Pancreas (tissue), 10 donors: ENCODE measurements at regions not wholly inside any gene's neighbourhood (a gene's known extent, or its start where the extent isn't known, plus 50 kb on each side); places are given as distances from the start of the nearest gene placed in this dataset.

Experiments
- ATAC-seq, 4 donors: fragments of 200-7000 bp; cut with Tn5 transposase; one replicate each; pipeline versions ENCODE4 v1.8.0 to v1.9.1; 2020; ENCODE audit warnings: mild to moderate bottlenecking in 4 of 4, moderate library complexity in 4 of 4
- DNase-seq, 6 donors: peaks; one replicate each; pipeline ENCODE4 v3.0.0-alpha.2; 2020
- FAIRE-seq: peaks from 2 replicates; lab custom pipeline; 2012; peaks lifted over from hg19 to GRCh38; lab: Jason Lieb, UNC
- H3K27ac ChIP-seq, 4 donors: fragments of 200-600 bp; sonication (generic); 1 replicate in 3 of 4; 2 replicates in 1 of 4; pipeline versions ENCODE4 v1.5.0 to v1.8.0; 2020
- H3K27me3 ChIP-seq, 4 donors: fragments of 200-600 bp; one replicate each; pipeline ENCODE4 v1.8.0; 2021
- H3K36me3 ChIP-seq, 3 donors: fragments of 200-600 bp; sonication (generic) in 1 of 3; one replicate each; pipeline versions ENCODE4 v1.5.0 to v1.8.0; 2020 to 2021
- H3K4me1 ChIP-seq, 3 donors: fragments of 200-600 bp; one replicate each; pipeline ENCODE4 v1.8.0; 2021
- H3K4me3 ChIP-seq, 4 donors: fragments of 200-600 bp; sonication (generic) in 2 of 4; one replicate each; pipeline versions ENCODE4 v1.5.0 to v1.8.0; 2020 to 2021
- H3K9me3 ChIP-seq, 4 donors: fragments of 200-600 bp; one replicate each; pipeline ENCODE4 v1.8.0; 2021
- CTCF ChIP-seq, 4 donors: fragments of 200-600 bp; sonication (generic) in 3 of 4; IDR thresholded peaks; one replicate each; pipeline versions ENCODE4 v1.5.0 to v1.8.0; 2021; ENCODE audit warnings: antibody characterized with exemption in 4 of 4
- WGBS, 2 donors: extraction: QIAGEN DNeasy Blood & Tissue Kit; methylation state at CpG; one replicate each; pipeline ENCODE4 v1.1.7; 2013; 5-methylcytosine and 5-hydroxymethylcytosine counted together
- intact Hi-C, 3 donors: fragments of 100-400 bp; cut with DNase I; formaldehyde crosslinking; loops; one replicate each; pipeline versions ENCODE4 v1.11.1 to v1.14.2; 2022
- donor health status: healthy with polysubstance abuse.
- donor health status: DM: no; HTN: no; CAD: no; lungs with moderate emphysema.
- donor health status: DM: no; HTN: no; CAD: no.
- donor health status: control.
- donor health status: control.
- donor health status: Bipolar disorder and iron deficiency.
- donor health status: DM: yes; HTN: yes; CAD: no.
- donor health status: DM: no; HTN: no; CAD: no.
- donor health status: DM: no; HTN: no; CAD: no.
- donor health status: DM: yes; HTN: yes; CAD: no.

DNA sequence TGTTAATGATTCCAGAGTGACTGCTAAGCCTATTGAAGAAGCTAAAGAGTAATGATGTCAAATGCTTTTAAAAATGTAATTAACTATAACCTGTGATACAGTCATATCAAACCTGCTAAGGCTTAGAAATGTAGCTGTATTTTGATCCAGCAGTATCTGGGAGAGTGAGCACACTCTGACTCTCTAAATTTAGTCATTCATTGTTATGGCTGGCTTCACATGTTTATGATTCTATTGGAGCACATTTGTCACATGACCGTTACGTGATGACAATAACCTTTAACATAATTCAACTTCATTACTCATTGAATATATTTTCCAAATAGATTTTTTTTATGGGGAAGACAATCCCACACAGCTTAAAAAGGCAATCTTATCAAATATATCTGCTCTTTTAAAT is 587.1 kb downstream of the LMO4 start:
- Histone ChIP-seq H3K27me3 (no peaks in the 10 kb centered on the region), H3K9me3 (no peaks in the 10 kb centered on the region), H3K27ac (no peak overlapping the region), H3K4me1 (no peaks in the 10 kb centered on the region), H3K4me3 (no peak overlapping the region), H3K36me3 (no peaks in the 10 kb centered on the region)
- 95 to 99% methylated on average over 2 of the region's 2 CpGs for WGBS, 2 donors
- FAIRE-seq (no peak), ATAC-seq (no peak), DNase-seq (no peak)
- intact Hi-C loops, result no loop called here
- TF ChIP-seq CTCF (IDR thresholded peaks at IDR 0.05), result no peak

GRCh38 chr1:87916965-87917364 is 588.3 kb downstream of the LMO4 start:
- Histone ChIP-seq H3K4me3 (no peak overlapping the region), H3K4me1 (no peaks in the 10 kb centered on the region), H3K36me3 (no peaks in the 10 kb centered on the region), H3K9me3 (no peaks in the 10 kb centered on the region), H3K27me3 (no peaks in the 10 kb centered on the region), H3K27ac (no peak overlapping the region)
- no peak for FAIRE-seq
- ATAC-seq, result no peak
- no peak for DNase-seq
- WGBS, 2 donors, result 58 to 59% methylated on average over 3 of the region's 3 CpGs
- intact Hi-C loops, result no loop called here
- TF ChIP-seq CTCF (IDR thresholded peaks at IDR 0.05), result no peak

DNA sequence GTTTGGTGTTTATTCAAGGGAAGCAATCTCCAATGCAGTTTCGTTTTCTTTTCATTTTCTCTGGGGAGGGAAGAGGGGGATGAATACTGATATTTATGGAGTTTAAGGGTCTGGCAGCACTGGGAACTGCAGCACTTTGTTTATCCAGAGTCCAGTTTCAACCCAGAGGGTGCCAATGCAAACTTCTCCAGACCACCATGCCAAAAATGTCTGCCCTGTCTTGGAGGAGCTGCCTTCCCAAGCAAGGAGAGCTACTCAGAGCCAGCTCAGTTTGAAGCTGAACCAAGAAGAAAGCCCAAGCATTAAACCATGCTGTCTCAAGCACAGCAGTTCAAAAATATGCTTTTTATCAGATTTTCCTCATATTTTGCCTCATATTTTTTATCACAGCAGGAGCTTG is 589.7 kb downstream of the LMO4 start:
- WGBS, 2 donors, result 29 to 41% methylated on average over 1 of the region's 1 CpG
- no peaks in the 10 kb centered on the region for H3K27me3 ChIP-seq
- ATAC-seq (no peak), FAIRE-seq (no peak), DNase-seq (no peak)
- no peaks in the 10 kb centered on the region for H3K36me3 ChIP-seq
- H3K4me3 ChIP-seq, result no peak overlapping the region
- no peaks in the 10 kb centered on the region for H3K4me1 ChIP-seq
- intact Hi-C loops, result no loop called here
- no peak overlapping the region for H3K27ac ChIP-seq
- no peaks in the 10 kb centered on the region for H3K9me3 ChIP-seq
- no peak for TF ChIP-seq CTCF (IDR thresholded peaks at IDR 0.05)

DNA sequence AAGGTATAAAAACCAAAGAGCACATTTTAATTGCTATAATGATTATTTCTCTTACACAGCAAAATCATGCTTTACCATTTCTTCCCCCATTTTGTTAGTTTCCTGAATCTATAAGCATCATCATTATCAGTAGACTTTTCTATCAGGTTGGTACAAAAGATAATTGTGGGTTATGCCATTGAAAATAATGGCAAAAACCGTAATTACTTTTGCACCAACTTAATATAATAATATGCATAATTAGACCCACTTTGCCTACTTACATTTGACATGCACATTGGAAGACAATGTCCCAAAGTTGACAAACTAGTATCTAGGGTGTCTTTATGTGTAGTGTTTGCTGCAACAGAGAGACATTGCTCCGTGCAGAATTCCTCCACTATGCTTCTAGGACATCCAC is 594.2 kb downstream of the LMO4 start:
- Histone ChIP-seq H3K4me1 (no peaks in the 10 kb centered on the region), H3K36me3 (no peaks in the 10 kb centered on the region), H3K27ac (no peak overlapping the region), H3K4me3 (no peak overlapping the region), H3K27me3 (no peaks in the 10 kb centered on the region), H3K9me3 (no peaks in the 10 kb centered on the region)
- intact Hi-C loops, result no loop called here
- no peak for ATAC-seq
- TF ChIP-seq CTCF (IDR thresholded peaks at IDR 0.05), result no peak
- no peak for FAIRE-seq
- 55 to 90% methylated on average over 2 of the region's 2 CpGs for WGBS, 2 donors
- no peak for DNase-seq

DNA sequence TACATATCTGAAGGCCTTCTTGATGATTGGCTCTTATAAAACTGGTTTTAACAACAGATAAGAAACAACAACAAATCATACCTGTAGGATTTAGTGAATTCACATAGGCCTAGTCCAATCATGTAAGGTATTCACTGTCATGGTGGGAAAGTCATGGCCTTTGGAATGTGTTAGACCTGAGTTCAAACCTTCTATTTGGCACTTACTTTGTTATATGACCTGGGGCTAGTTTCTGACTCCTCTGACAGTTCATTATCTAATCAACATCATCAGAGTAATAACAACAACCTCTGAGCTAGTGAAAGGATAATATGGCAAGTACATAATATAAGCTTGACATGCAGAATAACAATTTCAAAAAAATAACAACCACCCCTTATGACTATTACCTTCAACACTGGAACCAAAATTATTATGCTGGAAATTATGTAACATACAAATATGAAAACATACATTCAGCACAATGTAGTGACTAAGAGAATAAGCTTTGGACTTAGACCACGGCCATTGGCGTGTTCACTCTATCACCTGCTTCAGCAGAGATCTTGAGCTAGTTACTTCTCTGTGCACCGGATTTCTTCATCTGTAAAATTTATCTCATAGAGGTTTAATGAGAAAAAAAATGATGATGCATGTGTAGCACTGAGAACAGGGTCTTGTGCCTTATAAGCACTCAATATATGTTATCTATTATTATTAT is 597.6 kb downstream of the LMO4 start:
- 88 to 96% methylated on average over 3 of the region's 3 CpGs for WGBS, 2 donors
- TF ChIP-seq CTCF (IDR thresholded peaks at IDR 0.05), result no peak

More for the DNA sequence above, 597.6 kb downstream of the LMO4 start:
- no peaks in the 10 kb centered on the region for H3K36me3 ChIP-seq
- FAIRE-seq, result no peak
- no peaks in the 10 kb centered on the region for H3K4me1 ChIP-seq
- H3K4me3 ChIP-seq, result no peak overlapping the region
- DNase-seq, result no peak
- no peaks in the 10 kb centered on the region for H3K9me3 ChIP-seq
- H3K27me3 ChIP-seq, result no peaks in the 10 kb centered on the region
- ATAC-seq, result no peak
- H3K27ac ChIP-seq, result no peak overlapping the region
- intact Hi-C loops, result no loop called here
